ENCODE measurements at regions not wholly inside any gene's neighbourhood (a gene's known extent, or its start where the extent isn't known, plus 50 kb on each side); places are given as distances from the start of the nearest gene placed in this dataset.
A peak's percentile ranks its signal among the peaks of the same experiment; 100 is the strongest.

DNA sequence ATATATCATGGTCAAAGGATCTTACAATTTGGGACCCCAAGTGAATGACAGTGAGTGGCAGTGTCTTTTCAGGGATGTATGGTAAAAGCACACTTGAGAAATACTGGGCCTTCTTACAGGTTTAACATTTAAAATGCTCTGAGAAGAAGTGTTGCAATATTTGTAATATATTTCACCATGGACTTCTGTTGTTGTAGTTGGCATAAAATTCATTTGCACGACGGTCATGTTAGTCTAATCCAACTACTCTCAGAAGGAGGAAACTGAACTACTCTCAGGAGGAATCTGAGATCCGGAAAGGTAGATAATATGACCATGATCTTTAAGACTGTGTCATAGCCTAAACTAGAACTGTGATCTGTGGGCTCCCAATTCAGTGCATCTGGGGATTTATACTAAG lies 700.1 kb downstream of the HDGFL1 start:
- no TSS peak for BruUV-seq (replicated peaks)
- dilution Hi-C loops (cut with HindIII; ENCODE audit: low sequenced_read_pairs, unreplicated experiment): no loop called here
- TF ChIP-seq POLR2A (IDR thresholded peaks at IDR 0.05; ENCODE audit: low read depth, low read length): no peak
- TF ChIP-seq CEBPB (IDR thresholded peaks at IDR 0.05; ENCODE audit: low read depth, low read length): peak; percentile 44; the same call in 1 of the 2 replicates
- Histone ChIP-seq H2BK15ac (ENCODE audit: low read depth, low read length) (no peak overlapping the region), H3K4me3 (ENCODE audit: insufficient read depth, low read depth, low read length) (no peak overlapping the region), H2AK9ac (replicated peaks; ENCODE audit: low read depth, low read length, poor library complexity) (no peak overlapping the region), H3K18ac (ENCODE audit: low read depth, low read length) (no peak overlapping the region), H4K91ac (ENCODE audit: insufficient read depth, low read depth, low read length) (no peak overlapping the region), H3K9ac (ENCODE audit: low read depth, low read length) (no peak overlapping the region), H3K56ac (ENCODE audit: extremely low read depth, insufficient read depth, low read length) (no peak overlapping the region), H3K9me3 (ENCODE audit: control insufficient read depth, insufficient read depth, low read length) (no peaks in the 10 kb centered on the region), H3K4me2 (ENCODE audit: low read depth, low read length) (no peak overlapping the region), H3K4ac (ENCODE audit: low read depth, low read length) (no peak overlapping the region), H3K27me3 (ENCODE audit: control insufficient read depth, insufficient read depth, low read length) (no peaks in the 10 kb centered on the region), H3K36me3 (ENCODE audit: control insufficient read depth, insufficient read depth, low read length) (no peaks in the 10 kb centered on the region), H2BK20ac (ENCODE audit: low read depth, low read length) (no peak overlapping the region), H4K8ac (ENCODE audit: low read depth in 2 of 2, low read length in 2 of 2) (no peak overlapping the region), H3K9me1 (ENCODE audit: insufficient read depth, low read length) (no peaks in the 10 kb centered on the region), H2BK120ac (ENCODE audit: low read depth, low read length) (no peak overlapping the region), H2BK5ac (ENCODE audit: low read depth, low read length, poor library complexity, severe bottlenecking) (no peak overlapping the region), H3K79me1 (ENCODE audit: low read depth in 1 of 2, low read length in 2 of 2) (no peaks in the 10 kb centered on the region), H4K5ac (ENCODE audit: low read depth, low read length) (no peak overlapping the region), H3K27ac (ENCODE audit: insufficient read depth, low read length) (no peak overlapping the region), H3K4me1 (ENCODE audit: control insufficient read depth, insufficient read depth, low read length) (no peaks in the 10 kb centered on the region), H3K14ac (replicated peaks; ENCODE audit: low read depth, low read length) (no peak overlapping the region), H2AFZ (replicated peaks; ENCODE audit: low read length, poor library complexity) (no peak overlapping the region), H2AK5ac (ENCODE audit: low read depth, low read length) (no peak overlapping the region), H4K20me1 (ENCODE audit: insufficient read depth, low read length) (no peaks in the 10 kb centered on the region), H3K23ac (ENCODE audit: low read depth, low read length) (no peak overlapping the region)
- no peak for ATAC-seq (ENCODE audit: low read depth)
- WGBS, 2 experiments (ENCODE audit: extremely low coverage in 2 of 2, insufficient read length in 1 of 2): no CpG with 5 or more reads among the region's 3 CpGs
- CTCF ChIA-PET: no interaction called here
- DNase-seq: peak; percentile 28
- intact Hi-C loops (cut with micrococcal nuclease): no loop called here
- POLR2A ChIA-PET (ENCODE audit: unreplicated experiment): no interaction called here
- in situ Hi-C loops (cut with MboI; ENCODE audit: low sequenced_read_pairs): no loop called here
